COR-L47 (cell line): ENCODE measurements at regions not wholly inside any gene's neighbourhood (a gene's known extent, or its start where the extent isn't known, plus 50 kb on each side); places are given as distances from the start of the nearest gene placed in this dataset.

Source experiments
- DNase-seq: peaks from one replicate; lab custom pipeline; 2025; lab: John Stamatoyannopoulos, UW

- no peak for DNase-seq
These were observed 51.0 kb upstream of the BARX2 start for GRCh38 chr11:129324533-129325175.

- DNase-seq, result no peak
These were observed 51.6 kb upstream of the BARX2 start for GRCh38 chr11:129323896-129324502.

- no peak for DNase-seq
These were observed 52.7 kb upstream of the BARX2 start for GRCh38 chr11:129322941-129323340.

DNA sequence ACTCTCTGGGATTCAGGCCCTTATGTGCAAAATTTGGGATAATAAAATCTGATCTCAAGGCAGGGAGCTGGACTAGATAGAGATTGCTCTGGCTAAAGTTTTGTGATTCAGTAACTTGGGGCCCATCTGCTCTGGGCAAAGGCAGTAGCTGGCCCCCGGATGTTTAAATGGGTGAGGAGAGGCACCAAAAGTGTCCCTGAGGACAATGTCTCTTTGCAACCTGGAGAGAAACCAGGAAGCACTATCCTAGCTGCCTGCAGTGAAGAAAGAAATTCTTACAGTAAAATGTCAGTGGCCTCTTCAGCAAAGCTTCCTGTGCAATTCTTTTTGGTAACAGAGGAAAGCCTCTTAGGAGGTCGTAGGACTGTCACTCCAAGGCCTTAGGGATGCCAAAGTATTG, 54.6 kb upstream of the BARX2 start:
- no peak for DNase-seq

DNA sequence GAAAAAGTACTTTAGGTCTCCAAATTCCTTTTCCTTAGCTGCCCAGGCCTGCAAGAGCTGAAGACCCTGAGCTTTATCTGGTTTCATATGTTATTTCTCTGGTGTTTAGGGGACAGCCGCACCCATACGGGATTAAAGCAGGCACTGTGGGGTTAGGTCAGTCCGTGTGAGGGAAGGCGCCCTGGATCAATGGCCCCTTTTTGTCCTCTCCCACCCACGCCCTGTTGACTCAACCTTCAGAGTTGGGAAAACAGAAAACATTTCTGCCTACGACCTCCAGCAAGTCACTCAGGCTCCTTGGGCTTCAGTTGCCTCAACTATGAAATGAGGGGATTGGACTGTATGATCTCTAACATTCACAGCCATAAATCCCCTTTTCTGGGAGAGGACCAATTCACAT, 55.2 kb upstream of the BARX2 start:
- DNase-seq, result no peak

DNA sequence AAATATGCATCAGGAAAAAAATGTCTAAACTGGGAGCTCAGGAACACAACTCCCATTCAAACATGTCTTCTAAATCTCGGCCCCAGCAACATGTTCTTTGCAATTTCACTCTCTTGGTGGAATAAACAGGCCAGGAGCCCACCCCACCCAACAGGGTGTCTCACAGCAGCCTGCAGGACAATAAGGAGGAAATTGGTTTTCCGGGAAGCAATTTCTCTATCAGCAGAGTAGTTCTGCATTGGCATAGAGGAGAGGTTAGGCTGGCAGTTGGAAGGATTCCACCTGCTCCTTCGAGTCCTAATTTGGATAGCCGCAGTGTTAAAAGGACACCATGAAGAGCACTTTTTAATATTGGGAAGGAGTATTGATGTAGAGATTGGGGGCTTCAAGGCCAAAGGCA, 55.9 kb upstream of the BARX2 start:
- DNase-seq, result peak; percentile 17

DNA sequence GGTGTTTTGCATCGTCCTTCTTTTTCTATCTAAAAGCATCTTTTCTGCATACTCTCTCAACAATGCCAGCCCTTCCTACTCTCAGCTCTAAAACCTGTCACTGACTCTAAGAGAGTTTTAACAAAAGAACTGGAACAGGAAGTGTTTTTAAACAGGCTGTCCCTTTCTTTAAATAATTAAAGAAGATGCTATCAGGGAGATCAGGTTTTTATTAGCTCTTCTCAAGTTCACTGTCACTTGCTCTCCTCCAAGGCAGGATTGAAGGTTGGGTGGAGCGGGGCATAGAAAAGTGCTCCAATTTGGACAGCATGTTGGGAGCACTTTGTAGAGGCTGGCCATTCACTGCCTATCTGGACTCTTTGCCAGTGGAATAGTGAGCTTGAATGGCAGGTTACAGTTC, 56.4 kb upstream of the BARX2 start:
- DNase-seq, result no peak

DNA sequence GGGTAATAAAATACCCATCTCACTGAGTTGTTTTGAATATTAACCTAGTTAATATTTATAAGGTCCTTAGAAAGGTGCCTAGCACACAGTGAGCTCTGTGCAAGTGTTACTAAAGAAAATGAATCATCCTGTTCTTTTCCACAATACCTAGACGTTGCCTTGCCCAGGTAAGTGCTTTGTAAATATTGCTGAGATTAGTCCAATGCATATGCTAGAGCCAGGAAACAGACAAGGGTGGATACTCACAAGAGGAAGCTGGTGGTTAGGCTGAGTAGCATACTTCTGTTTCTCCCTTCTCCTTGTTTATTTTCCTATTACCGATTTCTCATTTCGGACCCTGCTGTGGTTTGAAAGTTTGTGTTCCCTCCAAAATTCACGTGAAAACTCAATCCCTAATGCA, 58.1 kb upstream of the BARX2 start:
- DNase-seq, result no peak

- DNase-seq, result no peak
These were observed 58.9 kb upstream of the BARX2 start for GRCh38 chr11:129316781-129317180.

DNA sequence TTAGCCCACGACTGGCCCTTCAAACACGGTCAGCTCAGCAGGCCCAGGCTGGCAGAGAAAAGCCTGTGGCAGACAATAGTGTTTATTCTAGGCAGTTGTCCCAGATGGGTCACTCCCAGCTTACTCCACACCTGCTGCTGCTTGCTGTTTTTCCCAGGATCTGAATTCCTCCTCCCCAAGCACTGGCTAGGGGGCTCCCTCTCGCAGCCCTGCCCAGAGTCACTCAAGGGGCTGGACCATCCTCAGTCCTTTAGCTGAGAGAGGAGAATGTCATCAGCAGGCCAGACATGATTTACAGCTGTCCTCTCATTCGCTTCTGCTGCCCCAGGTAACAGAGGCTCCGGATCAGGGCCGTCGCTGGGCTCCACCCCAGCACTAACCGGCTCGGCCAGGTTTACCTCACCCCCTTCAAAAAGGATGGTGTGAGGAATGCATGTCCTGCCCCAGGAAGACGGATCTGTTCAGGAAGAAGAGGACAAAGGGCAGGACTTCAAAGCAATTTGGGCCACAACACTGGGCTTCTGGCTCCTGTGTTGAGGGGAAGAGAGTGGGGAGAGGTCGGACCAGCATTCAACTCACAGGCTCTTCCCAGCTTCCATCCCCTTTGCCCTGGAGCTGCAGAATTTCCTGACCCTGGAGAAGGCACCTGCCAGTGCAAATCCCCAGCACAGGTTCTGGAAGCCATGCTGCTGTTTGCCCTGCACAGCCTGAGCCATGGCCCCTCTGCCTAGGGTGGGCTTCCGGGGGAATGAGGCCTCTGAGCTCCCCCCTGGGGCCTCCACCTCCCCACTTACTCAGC, 59.7 kb upstream of the BARX2 start:
- DNase-seq, result peak; percentile 65

GRCh38 chr11:129314371-129314770, 61.3 kb upstream of the BARX2 start:
- no peak for DNase-seq

- no peak for DNase-seq
These were observed 61.9 kb upstream of the BARX2 start for GRCh38 chr11:129313541-129314297.

DNA sequence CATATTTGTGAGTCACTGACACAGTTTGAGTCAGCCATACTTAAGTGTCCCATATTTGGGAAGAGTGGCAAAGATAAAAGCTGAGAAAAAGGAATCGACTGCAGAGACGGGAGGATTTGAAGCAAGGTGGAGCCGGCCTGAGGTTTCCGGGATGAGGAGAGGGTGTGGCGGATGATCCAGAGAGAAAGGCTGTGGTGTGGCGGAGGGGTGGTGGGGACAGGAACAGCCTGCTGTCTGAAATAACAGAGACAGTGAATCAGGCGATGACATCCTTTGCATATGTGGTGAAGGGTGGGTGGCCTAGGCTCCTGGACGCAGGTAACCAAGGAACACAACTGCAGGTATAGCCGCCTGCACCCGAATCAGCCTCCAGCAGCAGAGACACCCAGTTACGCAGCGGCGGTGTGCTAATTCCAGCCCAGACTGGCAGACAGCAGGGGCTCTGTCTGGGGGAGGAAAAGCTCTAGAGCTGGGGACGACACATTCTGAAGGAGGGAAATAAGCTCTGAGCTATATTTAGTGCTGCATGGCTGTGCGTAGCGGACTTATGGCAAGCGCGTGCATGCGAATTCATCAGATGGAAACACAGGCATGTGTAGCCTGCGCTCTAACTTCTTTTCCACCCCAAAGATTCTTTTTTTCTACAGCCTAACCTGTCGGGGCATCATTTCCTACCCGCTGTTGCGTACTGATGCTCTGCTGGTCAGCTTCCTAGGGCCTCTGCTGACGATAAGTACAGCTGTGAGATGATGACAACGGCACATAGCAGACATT, 62.7 kb upstream of the BARX2 start:
- no peak for DNase-seq

- DNase-seq, result no peak
These were observed 67.3 kb upstream of the BARX2 start for GRCh38 chr11:129308241-129308865.

- DNase-seq, result no peak
These were observed 68.5 kb upstream of the BARX2 start for GRCh38 chr11:129307162-129307561.

GRCh38 chr11:129302386-129303101, 73.1 kb upstream of the BARX2 start:
- DNase-seq, result no peak

- no peak for DNase-seq
These were observed 75.5 kb upstream of the BARX2 start for GRCh38 chr11:129300099-129300498.

- DNase-seq, result no peak
These were observed 76.7 kb upstream of the BARX2 start for GRCh38 chr11:129298988-129299387.

DNA sequence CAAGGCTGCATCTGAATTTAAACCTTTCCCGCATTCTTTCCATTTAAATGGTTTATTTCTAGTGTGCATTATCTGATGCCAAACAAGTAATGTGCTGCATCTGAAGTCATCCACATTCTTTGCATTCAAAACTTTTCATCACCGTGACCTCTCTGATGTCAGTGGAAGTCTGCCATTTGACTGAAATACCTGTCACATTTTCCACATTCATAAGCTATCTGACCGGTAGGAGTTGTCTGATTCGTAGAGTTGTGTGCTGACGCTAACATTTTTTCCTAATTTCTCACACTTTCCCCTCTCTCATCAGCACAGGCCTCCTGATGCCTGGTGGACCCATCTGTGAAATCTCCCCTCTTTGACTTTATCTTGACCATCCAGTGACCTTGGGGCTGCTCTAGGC, 79.9 kb upstream of the BARX2 start:
- no peak for DNase-seq

GRCh38 chr11:129292771-129293170, 82.9 kb upstream of the BARX2 start:
- no peak for DNase-seq

GRCh38 chr11:129292092-129292491, 83.6 kb upstream of the BARX2 start:
- no peak for DNase-seq
